ENCODE measurements at regions not wholly inside any gene's neighbourhood (a gene's known extent, or its start where the extent isn't known, plus 50 kb on each side); places are given as distances from the start of the nearest gene placed in this dataset.

- no peak for TF ChIP-seq POLR2A (IDR thresholded peaks at IDR 0.05)
- no peak for TF ChIP-seq CTCF (IDR thresholded peaks at IDR 0.05)
- Histone ChIP-seq H3K4me3 (no peak overlapping the region), H3K36me3 (replicated peaks in 1 of 2; ENCODE audit: insufficient read depth in 1 of 2, low read depth in 2 of 2) (no peaks in the 10 kb centered on the region), H3K27ac (no peak overlapping the region), H3K9me3 (no peaks in the 10 kb centered on the region), H3K27me3 (no peaks in the 10 kb centered on the region), H3K4me1 (no peaks in the 10 kb centered on the region)
- intact Hi-C loops (cut with DNase I): no loop called here
- ATAC-seq: no peak
- WGBS, 2 donors: 91 to 100% methylated on average over 5 of the region's 5 CpGs
- no peak for DNase-seq
These were observed 222.4 kb upstream of the NR3C2 start for GRCh38 chr4:148664636-148665035.

- no peaks in the 10 kb centered on the region for H3K4me1 ChIP-seq
- WGBS, 2 donors: 93 to 99% methylated on average over 2 of the region's 2 CpGs
- H3K4me3 ChIP-seq: no peak overlapping the region
- H3K9me3 ChIP-seq: no peaks in the 10 kb centered on the region
- ATAC-seq (no peak), DNase-seq (no peak)
- TF ChIP-seq POLR2A (IDR thresholded peaks at IDR 0.05): no peak
- TF ChIP-seq CTCF (IDR thresholded peaks at IDR 0.05): no peak
- intact Hi-C loops (cut with DNase I): no loop called here
- H3K27ac ChIP-seq: no peak overlapping the region
- H3K36me3 ChIP-seq (replicated peaks in 1 of 2; ENCODE audit: insufficient read depth in 1 of 2, low read depth in 2 of 2): no peaks in the 10 kb centered on the region
- no peaks in the 10 kb centered on the region for H3K27me3 ChIP-seq
These were observed 211.9 kb upstream of the NR3C2 start for GRCh38 chr4:148654131-148654530.

GRCh38 chr4:148653681-148654080 lies 211.5 kb upstream of the NR3C2 start:
- H3K4me1 ChIP-seq: no peaks in the 10 kb centered on the region
- 72 to 74% methylated on average over 4 of the region's 4 CpGs for WGBS, 2 donors
- no peak overlapping the region for H3K4me3 ChIP-seq
- ATAC-seq: no peak
- H3K36me3 ChIP-seq (replicated peaks in 1 of 2; ENCODE audit: insufficient read depth in 1 of 2, low read depth in 2 of 2): no peaks in the 10 kb centered on the region
- H3K27ac ChIP-seq: no peak overlapping the region
- intact Hi-C loops (cut with DNase I): no loop called here
- no peaks in the 10 kb centered on the region for H3K27me3 ChIP-seq
- DNase-seq: no peak
- TF ChIP-seq POLR2A (IDR thresholded peaks at IDR 0.05) (no peak), CTCF (IDR thresholded peaks at IDR 0.05) (no peak)
- H3K9me3 ChIP-seq: no peaks in the 10 kb centered on the region

- no peaks in the 10 kb centered on the region for H3K27me3 ChIP-seq
- H3K4me1 ChIP-seq: no peaks in the 10 kb centered on the region
- WGBS, 2 donors: 79 to 81% methylated on average over 2 of the region's 2 CpGs
- H3K9me3 ChIP-seq: no peaks in the 10 kb centered on the region
- no peak for TF ChIP-seq CTCF (IDR thresholded peaks at IDR 0.05)
- TF ChIP-seq POLR2A (IDR thresholded peaks at IDR 0.05): no peak
- no peak overlapping the region for H3K4me3 ChIP-seq
- DNase-seq (no peak), ATAC-seq (no peak)
- no peak overlapping the region for H3K27ac ChIP-seq
- intact Hi-C loops (cut with DNase I): no loop called here
- H3K36me3 ChIP-seq (replicated peaks in 1 of 2; ENCODE audit: insufficient read depth in 1 of 2, low read depth in 2 of 2): no peaks in the 10 kb centered on the region
These were observed 209.8 kb upstream of the NR3C2 start for GRCh38 chr4:148651991-148652390.

- intact Hi-C loops (cut with DNase I): no loop called here
- H3K9me3 ChIP-seq: no peaks in the 10 kb centered on the region
- WGBS, 2 donors: 82 to 89% methylated on average over 1 of the region's 1 CpG
- H3K27ac ChIP-seq: no peak overlapping the region
- no peaks in the 10 kb centered on the region for H3K4me1 ChIP-seq
- ATAC-seq: no peak
- H3K36me3 ChIP-seq (replicated peaks in 1 of 2; ENCODE audit: insufficient read depth in 1 of 2, low read depth in 2 of 2): no peaks in the 10 kb centered on the region
- TF ChIP-seq POLR2A (IDR thresholded peaks at IDR 0.05): no peak
- TF ChIP-seq CTCF (IDR thresholded peaks at IDR 0.05): no peak
- no peak overlapping the region for H3K4me3 ChIP-seq
- no peak for DNase-seq
- H3K27me3 ChIP-seq: no peaks in the 10 kb centered on the region
These were observed 207.6 kb upstream of the NR3C2 start for GRCh38 chr4:148649652-148650331.
